Ascending aorta (tissue), 2 donors: ENCODE measurements at regions not wholly inside any gene's neighbourhood (a gene's known extent, or its start where the extent isn't known, plus 50 kb on each side); places are given as distances from the start of the nearest gene placed in this dataset.
A peak's percentile ranks its signal among the peaks of the same experiment; 100 is the strongest.

Source experiments
- DNase-seq, 2 donors: peaks; one replicate each; pipeline ENCODE4 v3.0.0-alpha.2; 2019; ENCODE audit warnings: low spot score in 2 of 2
- H3K27ac ChIP-seq, 2 donors: fragments of 200-600 bp; sonication (generic); one replicate each; pipeline ENCODE4 v1.5.1; 2016 to 2017; ENCODE audit warnings: mild to moderate bottlenecking in 1 of 2
- H3K27me3 ChIP-seq: fragments of 200-600 bp; sonication (generic); one replicate; pipeline ENCODE4 v1.5.1; 2017
- H3K36me3 ChIP-seq, 2 donors: fragments of 200-600 bp; sonication (generic); one replicate each; pipeline ENCODE4 v1.5.1; 2016
- H3K4me1 ChIP-seq, 2 donors: fragments of 200-600 bp; sonication (generic); one replicate each; pipeline ENCODE4 v1.5.1; 2016 to 2017; ENCODE audit warnings: mild to moderate bottlenecking in 1 of 2
- H3K4me3 ChIP-seq, 2 donors: fragments of 200-600 bp; sonication (generic); one replicate each; pipeline ENCODE4 v1.5.1; 2016 to 2017; ENCODE audit warnings: mild to moderate bottlenecking in 1 of 2
- H3K9me3 ChIP-seq, 2 donors: fragments of 200-600 bp; sonication (generic); one replicate each; pipeline ENCODE4 v1.5.1; 2016
- CTCF ChIP-seq, 3 experiments: fragments of 200-600 bp in 2 of 3; fragments of 450-650 bp in 1 of 3; sonication (generic) in 2 of 3; IDR thresholded peaks; one replicate each; pipeline ENCODE4 v1.5.1; 2016 to 2019; ENCODE audit warnings: antibody characterized with exemption in 3 of 3, mild to moderate bottlenecking in 1 of 3, moderate library complexity in 1 of 3
- intact Hi-C: fragments of 100-400 bp; cut with DNase I; formaldehyde crosslinking; loops from one replicate; pipeline ENCODE4 v1.15.1; 2023

GRCh38 chr15:36177590-36178302 lies 401.7 kb upstream of the CDIN1 start:
- no peak for TF ChIP-seq CTCF (IDR thresholded peaks at IDR 0.05)
- DNase-seq, result no peak
- Histone ChIP-seq H3K27me3 (no peaks in the 10 kb centered on the region), H3K36me3 (no peaks in the 10 kb centered on the region), H3K4me1 (peaks cover 0 to 8% of the 10 kb centered on the region in 2 donors), H3K4me3 (no peak overlapping the region), H3K27ac (peak overlapping the region in 1 of 2 donors; percentile 40), H3K9me3 (no peaks in the 10 kb centered on the region)
- intact Hi-C loops, result no loop called here

- H3K4me1 ChIP-seq, result peaks cover 0 to 8% of the 10 kb centered on the region in 2 donors
- H3K27me3 ChIP-seq, result no peaks in the 10 kb centered on the region
- H3K27ac ChIP-seq, result no peak overlapping the region
- intact Hi-C loops, result no loop called here
- no peaks in the 10 kb centered on the region for H3K9me3 ChIP-seq
- H3K36me3 ChIP-seq, result no peaks in the 10 kb centered on the region
- no peak for DNase-seq
- no peak overlapping the region for H3K4me3 ChIP-seq
- no peak for TF ChIP-seq CTCF (IDR thresholded peaks at IDR 0.05)
These were observed 401.2 kb upstream of the CDIN1 start for GRCh38 chr15:36178303-36178633.

- intact Hi-C loops, result no loop called here
- Histone ChIP-seq H3K4me3 (no peak overlapping the region), H3K27ac (no peak overlapping the region), H3K4me1 (no peaks in the 10 kb centered on the region), H3K27me3 (no peaks in the 10 kb centered on the region), H3K36me3 (no peaks in the 10 kb centered on the region), H3K9me3 (no peaks in the 10 kb centered on the region)
- DNase-seq, result no peak
- no peak for TF ChIP-seq CTCF (IDR thresholded peaks at IDR 0.05)
These were observed 396.2 kb upstream of the CDIN1 start for GRCh38 chr15:36183201-36183600.

GRCh38 chr15:36185438-36185837 lies 394.0 kb upstream of the CDIN1 start:
- DNase-seq, result no peak
- Histone ChIP-seq H3K9me3 (no peaks in the 10 kb centered on the region), H3K4me1 (no peaks in the 10 kb centered on the region), H3K36me3 (no peaks in the 10 kb centered on the region), H3K27me3 (no peaks in the 10 kb centered on the region), H3K27ac (no peak overlapping the region), H3K4me3 (no peak overlapping the region)
- intact Hi-C loops, result no loop called here
- TF ChIP-seq CTCF (IDR thresholded peaks at IDR 0.05), result no peak

GRCh38 chr15:36185845-36186244 lies 393.6 kb upstream of the CDIN1 start:
- DNase-seq, result no peak
- no peaks in the 10 kb centered on the region for H3K4me1 ChIP-seq
- intact Hi-C loops, result no loop called here
- H3K27me3 ChIP-seq, result no peaks in the 10 kb centered on the region
- no peaks in the 10 kb centered on the region for H3K9me3 ChIP-seq
- H3K36me3 ChIP-seq, result no peaks in the 10 kb centered on the region
- H3K27ac ChIP-seq, result no peak overlapping the region
- H3K4me3 ChIP-seq, result no peak overlapping the region
- no peak for TF ChIP-seq CTCF (IDR thresholded peaks at IDR 0.05)

- no peak overlapping the region for H3K27ac ChIP-seq
- no peaks in the 10 kb centered on the region for H3K4me1 ChIP-seq
- no peak overlapping the region for H3K4me3 ChIP-seq
- TF ChIP-seq CTCF (IDR thresholded peaks at IDR 0.05), result no peak
- no peaks in the 10 kb centered on the region for H3K27me3 ChIP-seq
- DNase-seq, result no peak
- intact Hi-C loops, result no loop called here
- no peaks in the 10 kb centered on the region for H3K36me3 ChIP-seq
- H3K9me3 ChIP-seq, result peaks cover 0 to 5% of the 10 kb centered on the region in 2 donors
These were observed 393.1 kb upstream of the CDIN1 start for GRCh38 chr15:36186376-36186775.
